Esophagus muscularis mucosa (tissue), 4 donors: ENCODE measurements at regions not wholly inside any gene's neighbourhood (a gene's known extent, or its start where the extent isn't known, plus 50 kb on each side); places are given as distances from the start of the nearest gene placed in this dataset.

Source experiments
- CTCF ChIP-seq, 3 experiments: fragments of 200-600 bp in 2 of 3; fragments of 450-650 bp in 1 of 3; sonication (generic) in 2 of 3; IDR thresholded peaks; one replicate each; pipeline ENCODE4 v1.5.1; 2017 to 2019; ENCODE audit warnings: antibody characterized with exemption in 3 of 3, mild to moderate bottlenecking in 2 of 3, moderate library complexity in 1 of 3
- EP300 ChIP-seq: sonication (generic); formaldehyde crosslinking; IDR thresholded peaks from one replicate; pipeline ENCODE4 v1.6.1; 2017; ENCODE audit warnings: antibody characterized with exemption
- POLR2A ChIP-seq: fragments of 450-650 bp; IDR thresholded peaks from one replicate; pipeline ENCODE4 v1.6.1; 2017; ENCODE audit warnings: antibody characterized with exemption, moderate library complexity, mild to moderate bottlenecking, low read depth
- POLR2AphosphoS5 ChIP-seq, 2 donors: sonication (generic); formaldehyde crosslinking; IDR thresholded peaks; one replicate each; pipeline ENCODE4 v1.6.1; 2017; ENCODE audit warnings: antibody characterized with exemption in 2 of 2

- TF ChIP-seq POLR2A, result no peak
- no peak for TF ChIP-seq CTCF (IDR thresholded peaks at IDR 0.05)
- TF ChIP-seq POLR2AphosphoS5 (IDR thresholded peaks at IDR 0.05), result no peak
- no peak for TF ChIP-seq EP300
Measured at GRCh38 chr7:20906801-20907453, 120.2 kb upstream of the SP8 start.
